ENCODE measurements at regions not wholly inside any gene's neighbourhood (a gene's known extent, or its start where the extent isn't known, plus 50 kb on each side); places are given as distances from the start of the nearest gene placed in this dataset.

DNA sequence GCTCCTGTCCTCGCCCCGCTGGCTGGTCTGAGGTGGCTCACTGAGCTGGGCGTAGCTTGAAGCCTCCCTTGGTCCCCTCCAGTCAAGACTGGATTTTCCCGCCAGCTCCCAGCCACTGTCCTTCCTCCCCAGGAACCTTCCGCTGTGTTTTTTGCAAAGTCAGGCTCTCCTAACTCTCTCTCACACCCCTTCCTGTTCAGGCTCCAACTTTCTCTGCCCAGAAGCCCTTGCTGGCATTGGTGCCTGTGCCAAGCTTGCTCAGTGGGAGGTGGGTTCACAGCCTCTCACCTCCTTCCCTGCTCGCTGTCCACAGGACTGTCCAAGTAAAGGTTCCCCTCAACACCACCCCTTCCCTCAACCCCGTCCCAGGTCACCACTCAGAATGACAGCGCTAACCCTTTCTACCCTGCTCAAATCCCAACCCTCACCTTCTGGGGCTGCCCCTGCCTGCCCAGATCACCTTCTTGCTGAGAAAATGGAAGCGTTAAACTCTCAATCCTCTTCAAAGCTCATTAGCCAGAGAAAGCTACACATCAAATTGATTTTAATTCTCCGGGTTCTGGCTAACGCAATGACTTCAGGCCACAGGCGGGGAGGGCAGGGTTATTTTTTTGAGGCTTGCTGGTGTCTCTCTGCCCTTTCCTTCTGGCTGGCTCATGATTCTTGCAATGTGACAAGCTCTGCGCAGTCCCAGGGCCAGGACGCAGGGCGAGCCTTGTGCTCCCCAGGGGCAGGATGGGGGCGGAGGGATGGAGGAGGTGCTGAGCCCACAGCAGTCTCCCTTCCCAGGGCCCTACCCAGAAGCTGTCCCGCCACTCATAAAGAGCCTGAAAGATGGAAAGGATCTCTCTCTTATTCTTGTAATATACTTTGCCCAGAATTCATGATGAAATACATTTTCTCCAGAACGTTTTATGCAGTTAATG lies 357.2 kb upstream of the TNRC6C start:
- no peaks in the 10 kb centered on the region for H3K9me3 ChIP-seq (ENCODE audit: control insufficient read depth in 2 of 2, low read length in 2 of 2)
- H3K4me1 ChIP-seq (ENCODE audit: control insufficient read depth, insufficient read depth, low read length) = peaks cover 31% of the 10 kb centered on the region
- peak overlapping the region; percentile 90 for H3K27ac ChIP-seq (ENCODE audit: low read length)
- no peak overlapping the region for H3K9ac ChIP-seq (ENCODE audit: low read length in 2 of 2)
- no peaks in the 10 kb centered on the region for H3K36me3 ChIP-seq (ENCODE audit: control insufficient read depth in 2 of 2, insufficient read depth in 2 of 2, low read length in 2 of 2)
- H3K4me3 ChIP-seq (ENCODE audit: low read length in 2 of 2) = no peak overlapping the region
- H3K27me3 ChIP-seq (ENCODE audit: control insufficient read depth in 1 of 2, insufficient read depth in 2 of 2, low read length in 2 of 2) = no peaks in the 10 kb centered on the region

DNA sequence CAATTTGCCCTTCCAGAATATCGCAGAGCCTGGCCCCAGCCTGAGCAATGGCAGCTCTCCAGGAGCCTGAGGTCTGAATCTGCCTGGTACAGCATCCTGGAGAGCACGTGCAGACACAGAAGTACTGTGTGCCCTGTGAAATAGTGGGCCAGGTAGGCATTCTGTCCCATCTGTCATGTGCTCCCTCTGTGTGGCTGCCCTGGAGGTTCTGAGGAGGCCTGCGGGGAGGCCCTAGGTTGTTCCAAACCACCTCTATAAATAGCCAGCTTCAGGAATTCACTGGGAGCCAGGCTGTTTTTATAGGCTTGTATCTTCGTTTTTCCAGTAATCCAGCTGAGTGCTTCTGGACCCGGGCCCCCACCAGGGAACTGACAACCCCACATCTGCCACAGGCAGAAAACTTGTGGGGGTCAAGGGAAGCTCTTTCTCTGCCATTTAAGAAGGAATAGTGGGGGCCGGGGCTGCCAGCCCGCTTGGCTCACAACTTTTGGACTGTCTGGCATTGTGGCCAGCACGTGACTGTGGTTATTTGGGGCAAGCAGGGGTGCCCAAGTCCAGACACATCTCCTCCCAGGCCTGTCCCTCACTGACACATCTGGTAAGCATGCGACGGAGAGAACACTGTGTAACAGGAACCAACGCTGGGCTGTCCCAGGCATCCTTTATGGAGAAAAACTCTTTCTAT lies 356.3 kb upstream of the TNRC6C start:
- Histone ChIP-seq H3K9ac (ENCODE audit: low read length in 2 of 2) (peak overlapping the region in 1 of 2 donors; percentile 47), H3K27me3 (ENCODE audit: control insufficient read depth in 1 of 2, insufficient read depth in 2 of 2, low read length in 2 of 2) (no peaks in the 10 kb centered on the region), H3K36me3 (ENCODE audit: control insufficient read depth in 2 of 2, insufficient read depth in 2 of 2, low read length in 2 of 2) (no peaks in the 10 kb centered on the region), H3K27ac (ENCODE audit: low read length) (peak overlapping the region; percentile 90), H3K4me1 (ENCODE audit: control insufficient read depth, insufficient read depth, low read length) (peaks cover 31% of the 10 kb centered on the region), H3K9me3 (ENCODE audit: control insufficient read depth in 2 of 2, low read length in 2 of 2) (no peaks in the 10 kb centered on the region), H3K4me3 (ENCODE audit: low read length in 2 of 2) (peak overlapping the region in 1 of 2 donors; percentile 29)

GRCh38 chr17:77602883-77603640 lies 355.4 kb upstream of the TNRC6C start:
- no peak overlapping the region for H3K4me3 ChIP-seq (ENCODE audit: low read length in 2 of 2)

GRCh38 chr17:77604301-77604972 lies 354.1 kb upstream of the TNRC6C start:
- Histone ChIP-seq H3K27ac (ENCODE audit: low read length) (no peak overlapping the region), H3K4me1 (ENCODE audit: control insufficient read depth, insufficient read depth, low read length) (peaks cover 31% of the 10 kb centered on the region), H3K9me3 (ENCODE audit: control insufficient read depth in 2 of 2, low read length in 2 of 2) (no peaks in the 10 kb centered on the region)

More at GRCh38 chr17:77602883-77603640, 355.4 kb upstream of the TNRC6C start:
- no peaks in the 10 kb centered on the region for H3K36me3 ChIP-seq (ENCODE audit: control insufficient read depth in 2 of 2, insufficient read depth in 2 of 2, low read length in 2 of 2)
- no peaks in the 10 kb centered on the region for H3K9me3 ChIP-seq (ENCODE audit: control insufficient read depth in 2 of 2, low read length in 2 of 2)
- no peak overlapping the region for H3K9ac ChIP-seq (ENCODE audit: low read length in 2 of 2)
- peaks cover 31% of the 10 kb centered on the region for H3K4me1 ChIP-seq (ENCODE audit: control insufficient read depth, insufficient read depth, low read length)
- H3K27ac ChIP-seq (ENCODE audit: low read length) = peak overlapping the region; percentile 90
- no peaks in the 10 kb centered on the region for H3K27me3 ChIP-seq (ENCODE audit: control insufficient read depth in 1 of 2, insufficient read depth in 2 of 2, low read length in 2 of 2)

GRCh38 chr17:77604973-77605313 lies 353.6 kb upstream of the TNRC6C start:
- no peaks in the 10 kb centered on the region for H3K36me3 ChIP-seq (ENCODE audit: control insufficient read depth in 2 of 2, insufficient read depth in 2 of 2, low read length in 2 of 2)
- H3K4me3 ChIP-seq (ENCODE audit: low read length in 2 of 2) = no peak overlapping the region
- H3K4me1 ChIP-seq (ENCODE audit: control insufficient read depth, insufficient read depth, low read length) = peaks cover 31% of the 10 kb centered on the region
- H3K27ac ChIP-seq (ENCODE audit: low read length) = no peak overlapping the region
- H3K9me3 ChIP-seq (ENCODE audit: control insufficient read depth in 2 of 2, low read length in 2 of 2) = no peaks in the 10 kb centered on the region
- no peak overlapping the region for H3K9ac ChIP-seq (ENCODE audit: low read length in 2 of 2)
- no peaks in the 10 kb centered on the region for H3K27me3 ChIP-seq (ENCODE audit: control insufficient read depth in 1 of 2, insufficient read depth in 2 of 2, low read length in 2 of 2)

More at GRCh38 chr17:77604301-77604972, 354.1 kb upstream of the TNRC6C start:
- Histone ChIP-seq H3K36me3 (ENCODE audit: control insufficient read depth in 2 of 2, insufficient read depth in 2 of 2, low read length in 2 of 2) (no peaks in the 10 kb centered on the region), H3K9ac (ENCODE audit: low read length in 2 of 2) (no peak overlapping the region), H3K27me3 (ENCODE audit: control insufficient read depth in 1 of 2, insufficient read depth in 2 of 2, low read length in 2 of 2) (no peaks in the 10 kb centered on the region), H3K4me3 (ENCODE audit: low read length in 2 of 2) (no peak overlapping the region)

DNA sequence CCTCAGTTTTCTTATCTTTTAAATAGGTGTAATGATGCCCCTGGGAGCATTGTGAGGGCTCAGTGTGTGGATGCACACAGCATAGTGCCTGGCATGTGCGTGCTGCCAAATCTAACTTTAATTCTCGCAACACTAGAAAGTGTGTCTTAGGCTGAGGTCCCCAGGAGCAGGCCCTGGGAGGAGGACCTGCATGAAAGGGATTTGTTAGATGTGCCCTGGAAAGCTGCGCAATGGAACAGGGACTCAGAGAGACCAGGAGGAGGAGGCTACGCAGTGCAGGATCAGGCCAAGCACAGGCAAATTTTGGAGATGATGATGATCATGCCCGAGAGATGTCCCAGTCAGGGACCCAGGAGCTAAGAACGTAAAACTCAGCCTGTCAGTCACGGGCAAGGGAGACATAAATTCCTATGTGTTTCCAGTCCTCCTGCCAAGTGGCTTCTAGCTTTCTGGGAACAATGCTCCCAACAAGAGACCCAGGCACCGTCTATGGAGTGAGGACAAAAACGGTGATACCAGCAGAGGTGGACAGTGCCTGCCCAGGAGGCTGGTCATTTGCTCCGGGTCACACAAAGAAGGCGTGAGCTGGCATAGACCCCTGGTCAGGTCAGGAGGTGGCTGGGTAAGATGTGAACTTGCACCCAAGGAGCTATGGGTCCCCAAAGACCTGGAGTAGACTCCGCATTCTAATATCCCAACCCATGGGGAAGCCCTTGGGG lies 352.2 kb upstream of the TNRC6C start:
- H3K27me3 ChIP-seq (ENCODE audit: control insufficient read depth in 1 of 2, insufficient read depth in 2 of 2, low read length in 2 of 2) = no peaks in the 10 kb centered on the region
- H3K9me3 ChIP-seq (ENCODE audit: control insufficient read depth in 2 of 2, low read length in 2 of 2) = no peaks in the 10 kb centered on the region
- no peak overlapping the region for H3K9ac ChIP-seq (ENCODE audit: low read length in 2 of 2)
- peaks cover 30% of the 10 kb centered on the region for H3K4me1 ChIP-seq (ENCODE audit: control insufficient read depth, insufficient read depth, low read length)
- H3K36me3 ChIP-seq (ENCODE audit: control insufficient read depth in 2 of 2, insufficient read depth in 2 of 2, low read length in 2 of 2) = no peaks in the 10 kb centered on the region
- H3K27ac ChIP-seq (ENCODE audit: low read length) = no peak overlapping the region
- no peak overlapping the region for H3K4me3 ChIP-seq (ENCODE audit: low read length in 2 of 2)

DNA sequence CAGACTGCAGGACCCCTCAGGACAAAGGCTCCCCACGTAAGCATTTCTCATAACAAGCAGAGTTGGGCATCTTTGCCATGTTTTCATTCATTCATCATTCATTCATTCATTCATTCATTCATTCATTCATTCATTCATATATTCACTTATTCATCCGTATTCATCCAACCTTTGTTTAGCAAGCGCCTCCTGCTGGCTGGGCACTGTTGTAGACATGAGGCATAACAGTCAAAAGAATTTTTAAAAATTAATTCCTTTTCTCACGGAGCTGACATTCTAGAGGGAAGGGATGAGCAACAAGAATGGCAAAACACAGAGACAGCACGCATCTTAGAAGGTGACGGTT lies 351.7 kb upstream of the TNRC6C start:
- Histone ChIP-seq H3K9me3 (ENCODE audit: control insufficient read depth in 2 of 2, low read length in 2 of 2) (no peaks in the 10 kb centered on the region), H3K27me3 (ENCODE audit: control insufficient read depth in 1 of 2, insufficient read depth in 2 of 2, low read length in 2 of 2) (no peaks in the 10 kb centered on the region), H3K27ac (ENCODE audit: low read length) (no peak overlapping the region), H3K4me1 (ENCODE audit: control insufficient read depth, insufficient read depth, low read length) (peaks cover 30% of the 10 kb centered on the region), H3K9ac (ENCODE audit: low read length in 2 of 2) (no peak overlapping the region), H3K36me3 (ENCODE audit: control insufficient read depth in 2 of 2, insufficient read depth in 2 of 2, low read length in 2 of 2) (no peaks in the 10 kb centered on the region), H3K4me3 (ENCODE audit: low read length in 2 of 2) (no peak overlapping the region)

DNA sequence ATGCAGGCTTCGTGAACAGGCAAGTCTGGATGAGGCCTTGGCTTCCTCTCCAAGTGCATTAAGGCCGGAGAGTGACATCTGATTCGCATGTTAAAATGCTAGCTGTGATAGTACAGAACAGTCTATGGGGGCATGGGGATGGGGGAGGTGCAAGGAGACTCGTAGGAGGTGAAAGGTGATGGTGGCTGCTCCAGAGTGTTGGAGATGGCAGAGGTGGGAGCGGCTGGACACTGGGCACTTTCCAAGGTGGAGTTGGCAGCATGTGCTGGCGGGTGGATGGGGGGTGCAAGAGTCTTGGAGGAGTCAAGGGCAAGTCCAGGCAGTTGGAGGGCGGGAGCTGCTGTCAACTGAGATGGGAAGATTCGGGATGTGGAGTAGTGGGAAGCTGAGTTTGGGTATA lies 350.9 kb upstream of the TNRC6C start:
- Histone ChIP-seq H3K4me3 (ENCODE audit: low read length in 2 of 2) (no peak overlapping the region), H3K27me3 (ENCODE audit: control insufficient read depth in 1 of 2, insufficient read depth in 2 of 2, low read length in 2 of 2) (no peaks in the 10 kb centered on the region), H3K36me3 (ENCODE audit: control insufficient read depth in 2 of 2, insufficient read depth in 2 of 2, low read length in 2 of 2) (no peaks in the 10 kb centered on the region), H3K9me3 (ENCODE audit: control insufficient read depth in 2 of 2, low read length in 2 of 2) (no peaks in the 10 kb centered on the region), H3K9ac (ENCODE audit: low read length in 2 of 2) (no peak overlapping the region), H3K27ac (ENCODE audit: low read length) (no peak overlapping the region), H3K4me1 (ENCODE audit: control insufficient read depth, insufficient read depth, low read length) (peaks cover 24% of the 10 kb centered on the region)

GRCh38 chr17:77608431-77608830 lies 350.1 kb upstream of the TNRC6C start:
- no peak overlapping the region for H3K27ac ChIP-seq (ENCODE audit: low read length)
- H3K27me3 ChIP-seq (ENCODE audit: control insufficient read depth in 1 of 2, insufficient read depth in 2 of 2, low read length in 2 of 2) = no peaks in the 10 kb centered on the region
- no peak overlapping the region for H3K4me3 ChIP-seq (ENCODE audit: low read length in 2 of 2)
- H3K9ac ChIP-seq (ENCODE audit: low read length in 2 of 2) = no peak overlapping the region
- peaks cover 16% of the 10 kb centered on the region for H3K4me1 ChIP-seq (ENCODE audit: control insufficient read depth, insufficient read depth, low read length)
- no peaks in the 10 kb centered on the region for H3K9me3 ChIP-seq (ENCODE audit: control insufficient read depth in 2 of 2, low read length in 2 of 2)
- H3K36me3 ChIP-seq (ENCODE audit: control insufficient read depth in 2 of 2, insufficient read depth in 2 of 2, low read length in 2 of 2) = no peaks in the 10 kb centered on the region
